Left ventricle myocardium superior (tissue), 1 donor: ENCODE measurements at regions not wholly inside any gene's neighbourhood (a gene's known extent, or its start where the extent isn't known, plus 50 kb on each side); places are given as distances from the start of the nearest gene placed in this dataset.
A peak's percentile ranks its signal among the peaks of the same experiment; 100 is the strongest.

Experiments used
- ATAC-seq: fragments of 200-7000 bp; cut with Tn5 transposase; one replicate; pipeline ENCODE4 v1.9.1; 2020; ENCODE audit warnings: mild to moderate bottlenecking, moderate library complexity
- DNase-seq: peaks from one replicate; pipeline ENCODE4 v3.0.0-alpha.2; 2020
- intact Hi-C: fragments of 100-400 bp; cut with micrococcal nuclease; formaldehyde crosslinking; loops from one replicate; pipeline ENCODE4 v1.11.0; 2022
- donor health status: DM: no; HTN: yes; CAD: no; lungs with severe emphysema.

- no peak for DNase-seq
- intact Hi-C loops = no loop called here
- ATAC-seq = no peak
Observed at GRCh38 chr3:124607163-124607562, 123.1 kb upstream of the UMPS start.

- no peak for DNase-seq
- ATAC-seq = no peak
- intact Hi-C loops = no loop called here
Observed at GRCh38 chr3:124609402-124609801, 120.8 kb upstream of the UMPS start.

GRCh38 chr3:124610130-124610529 is 120.1 kb upstream of the UMPS start:
- ATAC-seq (no peak), DNase-seq (no peak)
- intact Hi-C loops = no loop called here

- ATAC-seq = no peak
- intact Hi-C loops = no loop called here
Observed at GRCh38 chr3:124611520-124611919, 118.7 kb upstream of the UMPS start.

GRCh38 chr3:124615896-124616543 is 114.2 kb upstream of the UMPS start:
- intact Hi-C loops = no loop called here
- DNase-seq (peak; percentile 62), ATAC-seq (peak; percentile 92)

More at GRCh38 chr3:124611520-124611919, 118.7 kb upstream of the UMPS start:
- no peak for DNase-seq

- DNase-seq (no peak), ATAC-seq (no peak)
- intact Hi-C loops = no loop called here
Observed at GRCh38 chr3:124617177-124617576, 113.1 kb upstream of the UMPS start.

GRCh38 chr3:124619887-124620599 is 110.2 kb upstream of the UMPS start:
- intact Hi-C loops = no loop called here
- ATAC-seq = no peak

GRCh38 chr3:124620600-124621063 is 109.6 kb upstream of the UMPS start:
- no peak for DNase-seq
- intact Hi-C loops = no loop called here

More at GRCh38 chr3:124619887-124620599, 110.2 kb upstream of the UMPS start:
- no peak for DNase-seq

GRCh38 chr3:124621498-124621897 is 108.8 kb upstream of the UMPS start:
- intact Hi-C loops = no loop called here
- DNase-seq = no peak
- peak; percentile 14 for ATAC-seq

More at GRCh38 chr3:124620600-124621063, 109.6 kb upstream of the UMPS start:
- ATAC-seq = peak; percentile 63

- ATAC-seq = no peak
- intact Hi-C loops = no loop called here
Observed at GRCh38 chr3:124625074-124625473, 105.2 kb upstream of the UMPS start.

GRCh38 chr3:124627501-124627908 is 102.7 kb upstream of the UMPS start:
- ATAC-seq (peak; percentile 61), DNase-seq (no peak)
- intact Hi-C loops = no loop called here

More at GRCh38 chr3:124625074-124625473, 105.2 kb upstream of the UMPS start:
- DNase-seq = no peak

- intact Hi-C loops = no loop called here
- no peak for DNase-seq
- no peak for ATAC-seq
Observed at GRCh38 chr3:124628863-124629262, 101.4 kb upstream of the UMPS start.

- DNase-seq = no peak
- intact Hi-C loops = no loop called here
- ATAC-seq = no peak
Observed at GRCh38 chr3:124629497-124629896, 100.8 kb upstream of the UMPS start.

GRCh38 chr3:124630960-124631359 is 99.3 kb upstream of the UMPS start:
- DNase-seq (no peak), ATAC-seq (no peak)
- intact Hi-C loops = no loop called here

- ATAC-seq (no peak), DNase-seq (no peak)
- intact Hi-C loops = no loop called here
Observed at GRCh38 chr3:124631727-124632126, 98.5 kb upstream of the UMPS start.

- ATAC-seq = no peak
- intact Hi-C loops = no loop called here
Observed at GRCh38 chr3:124632566-124633140, 97.6 kb upstream of the UMPS start.

GRCh38 chr3:124633524-124633923 is 96.7 kb upstream of the UMPS start:
- no peak for ATAC-seq
- intact Hi-C loops = no loop called here
- no peak for DNase-seq

More at GRCh38 chr3:124632566-124633140, 97.6 kb upstream of the UMPS start:
- DNase-seq = no peak

GRCh38 chr3:124634210-124635168 is 95.8 kb upstream of the UMPS start:
- ATAC-seq (no peak), DNase-seq (no peak)
- intact Hi-C loops = no loop called here

GRCh38 chr3:124635169-124635539 is 95.1 kb upstream of the UMPS start:
- DNase-seq = no peak
- intact Hi-C loops = no loop called here
- ATAC-seq = no peak
